Esophagus squamous epithelium (tissue), 4 donors: ENCODE measurements at regions not wholly inside any gene's neighbourhood (a gene's known extent, or its start where the extent isn't known, plus 50 kb on each side); places are given as distances from the start of the nearest gene placed in this dataset.

Experiments
- POLR2A ChIP-seq, 4 donors: fragments of 450-650 bp; IDR thresholded peaks; one replicate each; pipeline ENCODE4 v1.6.1; 2017; ENCODE audit warnings: antibody characterized with exemption in 4 of 4, mild to moderate bottlenecking in 4 of 4, moderate library complexity in 3 of 4
- TF ChIP-seq, protein P1 (sequence below), 6 experiments: fragments of 450-650 bp in 4 of 6; fragments of 200-600 bp in 2 of 6; sonication (generic) in 2 of 6; IDR thresholded peaks; one replicate each; pipeline ENCODE4 v1.5.1; 2016 to 2019; ENCODE audit warnings: antibody characterized with exemption in 6 of 6, mild to moderate bottlenecking in 4 of 6, moderate library complexity in 4 of 6

DNA sequence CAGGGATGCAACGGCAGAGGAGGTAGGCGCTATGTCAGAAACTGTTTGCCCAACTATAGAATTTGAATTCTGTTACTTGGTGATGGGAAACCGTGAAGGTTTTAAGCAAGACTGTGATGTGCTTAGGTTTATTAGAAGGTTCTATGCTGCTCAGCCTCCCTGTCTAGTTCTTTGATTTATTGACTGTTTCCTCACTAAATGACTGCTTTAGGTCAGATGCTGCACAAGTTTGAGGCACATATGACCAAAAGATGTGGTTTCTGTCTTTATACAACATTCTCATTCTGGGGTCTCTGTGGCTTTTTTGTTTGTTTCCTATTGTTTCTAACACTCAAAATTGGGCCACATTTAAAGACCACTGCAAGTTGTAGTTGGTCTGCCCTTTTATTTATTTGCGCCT is 323.0 kb upstream of the OBI1 start:
- TF ChIP-seq POLR2A (IDR thresholded peaks at IDR 0.05), result no peak
- TF ChIP-seq, protein P1, sequence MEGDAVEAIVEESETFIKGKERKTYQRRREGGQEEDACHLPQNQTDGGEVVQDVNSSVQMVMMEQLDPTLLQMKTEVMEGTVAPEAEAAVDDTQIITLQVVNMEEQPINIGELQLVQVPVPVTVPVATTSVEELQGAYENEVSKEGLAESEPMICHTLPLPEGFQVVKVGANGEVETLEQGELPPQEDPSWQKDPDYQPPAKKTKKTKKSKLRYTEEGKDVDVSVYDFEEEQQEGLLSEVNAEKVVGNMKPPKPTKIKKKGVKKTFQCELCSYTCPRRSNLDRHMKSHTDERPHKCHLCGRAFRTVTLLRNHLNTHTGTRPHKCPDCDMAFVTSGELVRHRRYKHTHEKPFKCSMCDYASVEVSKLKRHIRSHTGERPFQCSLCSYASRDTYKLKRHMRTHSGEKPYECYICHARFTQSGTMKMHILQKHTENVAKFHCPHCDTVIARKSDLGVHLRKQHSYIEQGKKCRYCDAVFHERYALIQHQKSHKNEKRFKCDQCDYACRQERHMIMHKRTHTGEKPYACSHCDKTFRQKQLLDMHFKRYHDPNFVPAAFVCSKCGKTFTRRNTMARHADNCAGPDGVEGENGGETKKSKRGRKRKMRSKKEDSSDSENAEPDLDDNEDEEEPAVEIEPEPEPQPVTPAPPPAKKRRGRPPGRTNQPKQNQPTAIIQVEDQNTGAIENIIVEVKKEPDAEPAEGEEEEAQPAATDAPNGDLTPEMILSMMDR (IDR thresholded peaks at IDR 0.05), result no peak
